ENCODE measurements at regions not wholly inside any gene's neighbourhood (a gene's known extent, or its start where the extent isn't known, plus 50 kb on each side); places are given as distances from the start of the nearest gene placed in this dataset.

- no TSS peak for BruUV-seq (replicated peaks)
- no peak overlapping the region for H3K27ac ChIP-seq (ENCODE audit: low read depth, low read length, poor library complexity, severe bottlenecking)
- TF ChIP-seq EZH2 (IDR thresholded peaks at IDR 0.05; ENCODE audit: borderline replicate concordance, low read depth, low read length, poor library complexity, severe bottlenecking), result no peak
- TF ChIP-seq CTCF (conservative IDR thresholded peaks at IDR 0.05; ENCODE audit: low read depth, low read length), result no peak
- intact Hi-C loops (cut with micrococcal nuclease; ENCODE audit: unreplicated experiment), result no loop called here
- no peaks in the 10 kb centered on the region for H3K4me1 ChIP-seq (ENCODE audit: insufficient read depth, low read length, poor library complexity, severe bottlenecking)
- no peak overlapping the region for H3K4me3 ChIP-seq (ENCODE audit: low read depth, low read length, poor library complexity, severe bottlenecking)
- DNase-seq (ENCODE audit: low spot score), result no peak
- no peaks in the 10 kb centered on the region for H3K9me3 ChIP-seq (ENCODE audit: low read depth, low read length, poor library complexity, severe bottlenecking)
- no peaks in the 10 kb centered on the region for H3K27me3 ChIP-seq (replicated peaks; ENCODE audit: insufficient read depth, low read depth, low read length, poor library complexity)
- no peaks in the 10 kb centered on the region for H3K36me3 ChIP-seq (ENCODE audit: insufficient read depth, low read length, poor library complexity, severe bottlenecking)
- ChIA-PET CTCF (no interaction called here), POLR2A (ENCODE audit: low non-redundant PET) (no interaction called here)
Observed at GRCh38 chr7:68247126-68247525, 1250.5 kb downstream of the TYW1 start.

GRCh38 chr7:68247571-68247970, 1250.9 kb downstream of the TYW1 start:
- Histone ChIP-seq H3K4me1 (ENCODE audit: insufficient read depth, low read length, poor library complexity, severe bottlenecking) (no peaks in the 10 kb centered on the region), H3K4me3 (ENCODE audit: low read depth, low read length, poor library complexity, severe bottlenecking) (no peak overlapping the region), H3K9me3 (ENCODE audit: low read depth, low read length, poor library complexity, severe bottlenecking) (no peaks in the 10 kb centered on the region), H3K36me3 (ENCODE audit: insufficient read depth, low read length, poor library complexity, severe bottlenecking) (no peaks in the 10 kb centered on the region), H3K27me3 (replicated peaks; ENCODE audit: insufficient read depth, low read depth, low read length, poor library complexity) (no peaks in the 10 kb centered on the region), H3K27ac (ENCODE audit: low read depth, low read length, poor library complexity, severe bottlenecking) (no peak overlapping the region)
- ChIA-PET POLR2A (ENCODE audit: low non-redundant PET) (no interaction called here), CTCF (no interaction called here)
- BruUV-seq (replicated peaks), result no TSS peak
- DNase-seq (ENCODE audit: low spot score), result no peak
- intact Hi-C loops (cut with micrococcal nuclease; ENCODE audit: unreplicated experiment), result no loop called here
- TF ChIP-seq EZH2 (IDR thresholded peaks at IDR 0.05; ENCODE audit: borderline replicate concordance, low read depth, low read length, poor library complexity, severe bottlenecking) (no peak), CTCF (conservative IDR thresholded peaks at IDR 0.05; ENCODE audit: low read depth, low read length) (no peak)

DNA sequence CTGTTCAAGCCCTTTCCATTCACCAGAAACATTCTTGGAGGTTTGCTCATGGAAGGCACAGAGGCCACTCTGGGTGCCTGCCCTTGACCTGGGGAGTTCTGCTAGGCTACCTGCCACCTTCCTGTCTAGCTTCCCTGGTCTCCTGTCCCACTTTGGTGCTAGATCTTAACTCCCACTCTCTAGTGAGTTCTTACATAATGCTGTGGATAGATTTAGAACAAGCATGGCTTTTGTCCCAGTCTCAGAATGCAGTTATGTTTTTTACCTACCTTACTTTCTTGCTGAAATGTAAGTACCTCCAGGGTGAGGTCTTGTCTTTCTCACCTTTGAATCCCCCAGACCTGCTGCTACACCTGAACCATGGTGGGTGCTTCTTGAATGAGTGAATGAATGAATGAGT, 1252.3 kb downstream of the TYW1 start:
- DNase-seq (ENCODE audit: low spot score), result no peak
- no peaks in the 10 kb centered on the region for H3K27me3 ChIP-seq (replicated peaks; ENCODE audit: insufficient read depth, low read depth, low read length, poor library complexity)
- intact Hi-C loops (cut with micrococcal nuclease; ENCODE audit: unreplicated experiment), result no loop called here
- ChIA-PET POLR2A (ENCODE audit: low non-redundant PET) (no interaction called here), CTCF (no interaction called here)
- H3K27ac ChIP-seq (ENCODE audit: low read depth, low read length, poor library complexity, severe bottlenecking), result no peak overlapping the region
- no peaks in the 10 kb centered on the region for H3K36me3 ChIP-seq (ENCODE audit: insufficient read depth, low read length, poor library complexity, severe bottlenecking)
- BruUV-seq (replicated peaks), result no TSS peak
- no peaks in the 10 kb centered on the region for H3K9me3 ChIP-seq (ENCODE audit: low read depth, low read length, poor library complexity, severe bottlenecking)
- no peak overlapping the region for H3K4me3 ChIP-seq (ENCODE audit: low read depth, low read length, poor library complexity, severe bottlenecking)
- TF ChIP-seq CTCF (conservative IDR thresholded peaks at IDR 0.05; ENCODE audit: low read depth, low read length) (no peak), EZH2 (IDR thresholded peaks at IDR 0.05; ENCODE audit: borderline replicate concordance, low read depth, low read length, poor library complexity, severe bottlenecking) (no peak)
- no peaks in the 10 kb centered on the region for H3K4me1 ChIP-seq (ENCODE audit: insufficient read depth, low read length, poor library complexity, severe bottlenecking)

Measured in A673 (cell line).